ENCODE measurements at regions not wholly inside any gene's neighbourhood (a gene's known extent, or its start where the extent isn't known, plus 50 kb on each side); places are given as distances from the start of the nearest gene placed in this dataset.
"Not testable (repeated sequence)": the region's sequence is repeated elsewhere in the genome, so short reads cannot be mapped to it uniquely, and the experiment has no call there.

DNA sequence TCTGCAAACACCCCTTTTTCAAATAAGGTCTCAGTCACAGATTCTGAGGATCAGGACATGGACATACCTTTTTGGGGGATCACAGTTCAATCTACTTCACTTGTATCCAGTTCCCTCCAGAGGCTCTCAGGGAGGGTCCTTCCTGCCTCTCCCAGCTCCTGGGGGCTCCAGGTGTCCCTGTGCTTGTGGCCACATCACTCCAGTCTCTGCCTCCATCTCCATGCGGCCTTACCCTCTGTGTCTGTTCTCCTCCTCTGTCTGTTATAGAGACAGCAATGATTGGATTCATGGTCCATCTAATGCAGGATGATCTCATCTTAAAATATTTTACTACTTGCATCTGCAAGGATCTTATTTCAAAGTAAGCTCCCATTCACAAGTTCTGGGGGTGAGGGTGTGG is 269.6 kb downstream of the ASMT start:
- Histone ChIP-seq H3K4me1 (ENCODE audit: control insufficient read depth, extremely low read depth, insufficient read depth, low read length) (no peaks in the 10 kb centered on the region), H3K79me2 (ENCODE audit: control insufficient read depth, insufficient read depth, low read length) (no peaks in the 10 kb centered on the region), H3K9ac (ENCODE audit: insufficient read depth, low read length) (no peak overlapping the region), H3K36me3 (ENCODE audit: control insufficient read depth, insufficient read depth, low read length) (no peaks in the 10 kb centered on the region), H3K9me3 (ENCODE audit: control insufficient read depth, insufficient read depth, low read depth, low read length) (no peaks in the 10 kb centered on the region), H3K27ac (ENCODE audit: insufficient read depth, low read length) (no peak overlapping the region), H4K20me1 (ENCODE audit: control insufficient read depth, extremely low read depth, insufficient read depth, low read length) (no peaks in the 10 kb centered on the region), H2AFZ (ENCODE audit: low read length) (no peak overlapping the region), H3K27me3 (ENCODE audit: control insufficient read depth, insufficient read depth, low read length) (no peaks in the 10 kb centered on the region), H3K4me3 (replicated peaks in 1 of 4; ENCODE audit: control extremely low read depth in 1 of 4, insufficient read depth in 1 of 4, low read depth in 3 of 4, low read length in 4 of 4) (no peak overlapping the region), H3K4me2 (ENCODE audit: extremely low read depth, insufficient read depth, low read length) (no peak overlapping the region)
- no peak for TF ChIP-seq EZH2 (IDR thresholded peaks at IDR 0.05; ENCODE audit: low read length, missing control alignments)
- TF ChIP-seq, protein P1, sequence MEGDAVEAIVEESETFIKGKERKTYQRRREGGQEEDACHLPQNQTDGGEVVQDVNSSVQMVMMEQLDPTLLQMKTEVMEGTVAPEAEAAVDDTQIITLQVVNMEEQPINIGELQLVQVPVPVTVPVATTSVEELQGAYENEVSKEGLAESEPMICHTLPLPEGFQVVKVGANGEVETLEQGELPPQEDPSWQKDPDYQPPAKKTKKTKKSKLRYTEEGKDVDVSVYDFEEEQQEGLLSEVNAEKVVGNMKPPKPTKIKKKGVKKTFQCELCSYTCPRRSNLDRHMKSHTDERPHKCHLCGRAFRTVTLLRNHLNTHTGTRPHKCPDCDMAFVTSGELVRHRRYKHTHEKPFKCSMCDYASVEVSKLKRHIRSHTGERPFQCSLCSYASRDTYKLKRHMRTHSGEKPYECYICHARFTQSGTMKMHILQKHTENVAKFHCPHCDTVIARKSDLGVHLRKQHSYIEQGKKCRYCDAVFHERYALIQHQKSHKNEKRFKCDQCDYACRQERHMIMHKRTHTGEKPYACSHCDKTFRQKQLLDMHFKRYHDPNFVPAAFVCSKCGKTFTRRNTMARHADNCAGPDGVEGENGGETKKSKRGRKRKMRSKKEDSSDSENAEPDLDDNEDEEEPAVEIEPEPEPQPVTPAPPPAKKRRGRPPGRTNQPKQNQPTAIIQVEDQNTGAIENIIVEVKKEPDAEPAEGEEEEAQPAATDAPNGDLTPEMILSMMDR (conservative IDR thresholded peaks at IDR 0.05 in 1 of 2, IDR thresholded peaks at IDR 0.05 in 1 of 2; ENCODE audit: low read depth in 1 of 2, low read length in 2 of 2): no peak
- DNase-seq (ENCODE audit: low read depth in 2 of 2): no peak

DNA sequence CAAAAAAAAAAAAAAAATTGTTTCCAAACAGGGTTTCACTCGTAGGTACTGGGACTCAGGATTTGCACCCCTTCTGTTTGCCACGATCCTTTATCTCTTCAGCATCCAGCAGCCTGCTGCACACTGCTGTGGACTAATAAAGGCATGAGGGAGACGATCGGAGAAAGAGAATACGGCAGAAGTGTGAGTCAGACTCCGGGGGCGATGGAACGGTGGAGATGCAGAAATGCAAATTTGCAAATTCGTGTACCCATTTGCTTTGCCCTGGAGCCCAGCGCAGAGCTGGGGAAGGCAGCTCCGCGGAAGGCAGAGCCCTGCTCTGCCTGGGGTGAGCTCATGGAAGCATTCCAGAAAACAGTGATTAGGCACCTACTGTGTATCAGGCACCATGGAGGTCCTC is 270.3 kb downstream of the ASMT start:
- H3K27me3 ChIP-seq (ENCODE audit: control insufficient read depth, insufficient read depth, low read length): no peaks in the 10 kb centered on the region
- no peaks in the 10 kb centered on the region for H3K36me3 ChIP-seq (ENCODE audit: control insufficient read depth, insufficient read depth, low read length)
- TF ChIP-seq, protein P1 (conservative IDR thresholded peaks at IDR 0.05 in 1 of 2, IDR thresholded peaks at IDR 0.05 in 1 of 2; ENCODE audit: low read depth in 1 of 2, low read length in 2 of 2): no peak
- TF ChIP-seq EZH2 (IDR thresholded peaks at IDR 0.05; ENCODE audit: low read length, missing control alignments): no peak
- no peak overlapping the region for H3K4me3 ChIP-seq (replicated peaks in 1 of 4; ENCODE audit: control extremely low read depth in 1 of 4, insufficient read depth in 1 of 4, low read depth in 3 of 4, low read length in 4 of 4)
- no peak overlapping the region for H3K4me2 ChIP-seq (ENCODE audit: extremely low read depth, insufficient read depth, low read length)
- no peak overlapping the region for H2AFZ ChIP-seq (ENCODE audit: low read length)
- no peaks in the 10 kb centered on the region for H3K4me1 ChIP-seq (ENCODE audit: control insufficient read depth, extremely low read depth, insufficient read depth, low read length)
- no peaks in the 10 kb centered on the region for H3K9me3 ChIP-seq (ENCODE audit: control insufficient read depth, insufficient read depth, low read depth, low read length)
- H4K20me1 ChIP-seq (ENCODE audit: control insufficient read depth, extremely low read depth, insufficient read depth, low read length): no peaks in the 10 kb centered on the region
- no peak for DNase-seq (ENCODE audit: low read depth in 2 of 2)
- no peaks in the 10 kb centered on the region for H3K79me2 ChIP-seq (ENCODE audit: control insufficient read depth, insufficient read depth, low read length)
- H3K27ac ChIP-seq (ENCODE audit: insufficient read depth, low read length): no peak overlapping the region
- H3K9ac ChIP-seq (ENCODE audit: insufficient read depth, low read length): no peak overlapping the region

DNA sequence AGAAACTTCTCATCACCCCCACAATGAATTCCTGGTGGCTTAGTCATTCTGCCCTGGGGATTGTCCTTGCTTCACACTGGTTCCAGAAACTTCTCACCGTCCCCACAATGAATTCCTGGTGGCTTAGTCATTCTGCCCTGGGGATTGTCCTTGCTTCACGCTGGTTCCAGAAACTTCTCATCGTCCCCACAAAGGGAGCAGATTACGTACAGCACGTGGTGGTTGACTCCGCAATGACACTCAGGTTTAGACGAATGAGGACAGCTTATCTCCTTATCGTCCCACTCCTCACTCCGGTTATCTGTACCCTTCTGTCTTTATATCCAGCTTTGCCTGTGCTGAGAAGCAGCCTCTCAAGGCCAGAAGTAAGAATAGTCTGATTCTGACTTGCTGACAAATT is 273.4 kb downstream of the ASMT start:
- H3K36me3 ChIP-seq (ENCODE audit: control insufficient read depth, insufficient read depth, low read length); H3K9ac ChIP-seq (ENCODE audit: insufficient read depth, low read length); H3K4me3 ChIP-seq (replicated peaks in 1 of 4; ENCODE audit: control extremely low read depth in 1 of 4, insufficient read depth in 1 of 4, low read depth in 3 of 4, low read length in 4 of 4); H2AFZ ChIP-seq (ENCODE audit: low read length); H4K20me1 ChIP-seq (ENCODE audit: control insufficient read depth, extremely low read depth, insufficient read depth, low read length); H3K9me3 ChIP-seq (ENCODE audit: control insufficient read depth, insufficient read depth, low read depth, low read length); H3K27me3 ChIP-seq (ENCODE audit: control insufficient read depth, insufficient read depth, low read length); H3K4me1 ChIP-seq (ENCODE audit: control insufficient read depth, extremely low read depth, insufficient read depth, low read length); DNase-seq (ENCODE audit: low read depth in 2 of 2); H3K79me2 ChIP-seq (ENCODE audit: control insufficient read depth, insufficient read depth, low read length); H3K27ac ChIP-seq (ENCODE audit: insufficient read depth, low read length); H3K4me2 ChIP-seq (ENCODE audit: extremely low read depth, insufficient read depth, low read length): not testable (repeated sequence)

DNA sequence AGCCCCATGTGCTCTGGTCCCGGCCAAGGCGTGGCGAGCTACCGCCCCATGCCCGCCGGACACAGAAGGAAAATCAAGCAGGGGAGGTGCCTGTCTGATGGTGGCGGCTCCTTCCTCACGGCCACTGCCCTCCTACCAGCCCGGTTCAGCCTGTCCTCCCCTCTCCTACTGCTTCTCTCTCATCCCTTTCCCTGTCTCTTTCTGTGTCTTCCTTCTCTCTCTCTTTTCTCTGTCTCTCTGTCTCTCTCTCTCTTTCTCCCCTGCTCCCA is 279.1 kb downstream of the ASMT start:
- H3K4me3 ChIP-seq (replicated peaks in 1 of 4; ENCODE audit: control extremely low read depth in 1 of 4, insufficient read depth in 1 of 4, low read depth in 3 of 4, low read length in 4 of 4): no peak overlapping the region
- no peak overlapping the region for H2AFZ ChIP-seq (ENCODE audit: low read length)
- H4K20me1 ChIP-seq (ENCODE audit: control insufficient read depth, extremely low read depth, insufficient read depth, low read length): no peaks in the 10 kb centered on the region
- H3K4me2 ChIP-seq (ENCODE audit: extremely low read depth, insufficient read depth, low read length): no peak overlapping the region
- H3K9ac ChIP-seq (ENCODE audit: insufficient read depth, low read length): no peak overlapping the region
- no peak overlapping the region for H3K27ac ChIP-seq (ENCODE audit: insufficient read depth, low read length)
- no peaks in the 10 kb centered on the region for H3K36me3 ChIP-seq (ENCODE audit: control insufficient read depth, insufficient read depth, low read length)
- H3K9me3 ChIP-seq (ENCODE audit: control insufficient read depth, insufficient read depth, low read depth, low read length): peaks cover 2% of the 10 kb centered on the region
- DNase-seq (ENCODE audit: low read depth in 2 of 2): no peak
- H3K79me2 ChIP-seq (ENCODE audit: control insufficient read depth, insufficient read depth, low read length): no peaks in the 10 kb centered on the region
- TF ChIP-seq, protein P1 (conservative IDR thresholded peaks at IDR 0.05 in 1 of 2, IDR thresholded peaks at IDR 0.05 in 1 of 2; ENCODE audit: low read depth in 1 of 2, low read length in 2 of 2): no peak
- TF ChIP-seq EZH2 (IDR thresholded peaks at IDR 0.05; ENCODE audit: low read length, missing control alignments): no peak
- H3K27me3 ChIP-seq (ENCODE audit: control insufficient read depth, insufficient read depth, low read length): no peaks in the 10 kb centered on the region
- no peaks in the 10 kb centered on the region for H3K4me1 ChIP-seq (ENCODE audit: control insufficient read depth, extremely low read depth, insufficient read depth, low read length)

Data from fibroblast of lung (primary cell).